Stomach (tissue), 4 donors: ENCODE measurements at regions not wholly inside any gene's neighbourhood (a gene's known extent, or its start where the extent isn't known, plus 50 kb on each side); places are given as distances from the start of the nearest gene placed in this dataset.

ENCODE experiments used
- EP300 ChIP-seq: sonication (generic); formaldehyde crosslinking; IDR thresholded peaks from one replicate; pipeline ENCODE4 v1.6.1; 2017; ENCODE audit warnings: antibody characterized with exemption
- POLR2A ChIP-seq, 4 donors: fragments of 450-650 bp; IDR thresholded peaks; one replicate each; pipeline ENCODE4 v1.6.1; 2016; ENCODE audit warnings: antibody characterized with exemption in 4 of 4, control low read depth in 2 of 4, mild to moderate bottlenecking in 1 of 4, moderate library complexity in 1 of 4
- TF ChIP-seq, protein P1 (sequence below), 7 experiments: fragments of 450-650 bp in 4 of 7; fragments of 200-600 bp in 3 of 7; sonication (generic) in 3 of 7; IDR thresholded peaks; one replicate each; pipeline ENCODE4 v1.5.1; 2016 to 2019; ENCODE audit warnings: antibody characterized with exemption in 7 of 7, control low read depth in 2 of 7, mild to moderate bottlenecking in 1 of 7

DNA sequence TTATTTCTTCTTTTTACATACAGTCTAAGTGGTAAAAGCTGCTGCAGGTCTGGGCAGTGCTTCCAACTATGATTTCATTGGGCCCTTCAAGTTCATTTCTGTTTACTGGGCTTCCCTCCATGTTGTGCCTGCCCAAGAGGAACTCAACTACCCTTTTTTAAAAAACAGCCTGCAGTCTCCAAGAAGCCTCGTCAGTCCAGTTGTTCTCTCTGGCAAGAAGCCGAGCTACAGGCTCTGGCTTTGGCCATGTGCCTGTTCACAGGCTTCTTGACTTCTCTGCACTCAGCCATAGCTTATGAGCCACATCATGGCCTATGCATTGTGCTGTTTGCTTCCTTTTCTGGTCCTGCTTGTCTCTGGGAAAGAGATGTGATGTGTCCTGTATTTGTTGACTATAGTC is 119.7 kb upstream of the PJA2 start:
- TF ChIP-seq, protein P1, sequence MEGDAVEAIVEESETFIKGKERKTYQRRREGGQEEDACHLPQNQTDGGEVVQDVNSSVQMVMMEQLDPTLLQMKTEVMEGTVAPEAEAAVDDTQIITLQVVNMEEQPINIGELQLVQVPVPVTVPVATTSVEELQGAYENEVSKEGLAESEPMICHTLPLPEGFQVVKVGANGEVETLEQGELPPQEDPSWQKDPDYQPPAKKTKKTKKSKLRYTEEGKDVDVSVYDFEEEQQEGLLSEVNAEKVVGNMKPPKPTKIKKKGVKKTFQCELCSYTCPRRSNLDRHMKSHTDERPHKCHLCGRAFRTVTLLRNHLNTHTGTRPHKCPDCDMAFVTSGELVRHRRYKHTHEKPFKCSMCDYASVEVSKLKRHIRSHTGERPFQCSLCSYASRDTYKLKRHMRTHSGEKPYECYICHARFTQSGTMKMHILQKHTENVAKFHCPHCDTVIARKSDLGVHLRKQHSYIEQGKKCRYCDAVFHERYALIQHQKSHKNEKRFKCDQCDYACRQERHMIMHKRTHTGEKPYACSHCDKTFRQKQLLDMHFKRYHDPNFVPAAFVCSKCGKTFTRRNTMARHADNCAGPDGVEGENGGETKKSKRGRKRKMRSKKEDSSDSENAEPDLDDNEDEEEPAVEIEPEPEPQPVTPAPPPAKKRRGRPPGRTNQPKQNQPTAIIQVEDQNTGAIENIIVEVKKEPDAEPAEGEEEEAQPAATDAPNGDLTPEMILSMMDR (IDR thresholded peaks at IDR 0.05): no peak
- TF ChIP-seq EP300 (no peak), POLR2A (IDR thresholded peaks at IDR 0.05) (no peak)
